PFSK-1 (cell line): ENCODE measurements at regions not wholly inside any gene's neighbourhood (a gene's known extent, or its start where the extent isn't known, plus 50 kb on each side); places are given as distances from the start of the nearest gene placed in this dataset.

Experiments
- FOXP2 ChIP-seq: optimal IDR thresholded peaks from 2 replicates; pipeline ENCODE3; 2011; ENCODE audit warnings: borderline replicate concordance, control low read depth, inconsistent platforms; ENCODE audit not compliant: insufficient read depth; ENCODE audit errors: extremely low read length, extremely low read depth
- POLR2AphosphoS5 ChIP-seq: IDR thresholded peaks from 2 replicates; pipeline ENCODE4 v1.6.1; 2012; ENCODE audit warnings: low read depth, mild to moderate bottlenecking, control low read depth, low read length, moderate library complexity
- SIN3A ChIP-seq: IDR thresholded peaks from 2 replicates; pipeline ENCODE4 v1.6.1; 2012; ENCODE audit warnings: mild to moderate bottlenecking, low read length, moderate library complexity, borderline replicate concordance; ENCODE audit not compliant: insufficient read depth
- TAF1 ChIP-seq: IDR thresholded peaks from 2 replicates; pipeline ENCODE4 v1.6.1; 2012; ENCODE audit warnings: low read length, control low read depth, borderline replicate concordance; ENCODE audit not compliant: insufficient read depth
- TF ChIP-seq, protein P1 (sequence below), 2 experiments: IDR thresholded peaks; 2 replicates each; pipeline versions ENCODE4 v1.6.1 to v1.8.0; 2011 to 2012; ENCODE audit warnings: low read depth in 2 of 2, low read length in 2 of 2, control low read depth in 1 of 2, inconsistent platforms in 1 of 2, mild to moderate bottlenecking in 1 of 2, moderate library complexity in 1 of 2; ENCODE audit not compliant: insufficient read depth in 1 of 2

DNA sequence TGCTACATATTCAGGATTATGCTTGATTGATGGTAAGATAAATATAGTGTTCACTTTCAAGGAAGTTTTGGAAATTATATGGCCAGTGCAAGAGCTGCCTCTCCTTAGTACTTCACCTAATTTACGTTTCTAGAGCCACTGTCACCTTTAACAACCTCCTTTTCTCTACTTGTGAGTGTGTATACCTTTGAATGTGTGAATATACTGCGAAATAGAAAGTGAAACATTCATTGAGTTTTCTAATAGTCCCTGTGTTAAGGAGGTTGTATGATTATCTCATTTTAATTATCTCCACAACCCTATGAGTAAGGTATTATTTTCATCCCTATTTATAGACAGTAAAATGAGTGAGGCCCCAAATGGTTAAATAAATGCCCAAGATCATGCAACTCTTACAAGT lies 1050.5 kb downstream of the XPNPEP1 start:
- no peak for TF ChIP-seq TAF1
- TF ChIP-seq, protein P1, sequence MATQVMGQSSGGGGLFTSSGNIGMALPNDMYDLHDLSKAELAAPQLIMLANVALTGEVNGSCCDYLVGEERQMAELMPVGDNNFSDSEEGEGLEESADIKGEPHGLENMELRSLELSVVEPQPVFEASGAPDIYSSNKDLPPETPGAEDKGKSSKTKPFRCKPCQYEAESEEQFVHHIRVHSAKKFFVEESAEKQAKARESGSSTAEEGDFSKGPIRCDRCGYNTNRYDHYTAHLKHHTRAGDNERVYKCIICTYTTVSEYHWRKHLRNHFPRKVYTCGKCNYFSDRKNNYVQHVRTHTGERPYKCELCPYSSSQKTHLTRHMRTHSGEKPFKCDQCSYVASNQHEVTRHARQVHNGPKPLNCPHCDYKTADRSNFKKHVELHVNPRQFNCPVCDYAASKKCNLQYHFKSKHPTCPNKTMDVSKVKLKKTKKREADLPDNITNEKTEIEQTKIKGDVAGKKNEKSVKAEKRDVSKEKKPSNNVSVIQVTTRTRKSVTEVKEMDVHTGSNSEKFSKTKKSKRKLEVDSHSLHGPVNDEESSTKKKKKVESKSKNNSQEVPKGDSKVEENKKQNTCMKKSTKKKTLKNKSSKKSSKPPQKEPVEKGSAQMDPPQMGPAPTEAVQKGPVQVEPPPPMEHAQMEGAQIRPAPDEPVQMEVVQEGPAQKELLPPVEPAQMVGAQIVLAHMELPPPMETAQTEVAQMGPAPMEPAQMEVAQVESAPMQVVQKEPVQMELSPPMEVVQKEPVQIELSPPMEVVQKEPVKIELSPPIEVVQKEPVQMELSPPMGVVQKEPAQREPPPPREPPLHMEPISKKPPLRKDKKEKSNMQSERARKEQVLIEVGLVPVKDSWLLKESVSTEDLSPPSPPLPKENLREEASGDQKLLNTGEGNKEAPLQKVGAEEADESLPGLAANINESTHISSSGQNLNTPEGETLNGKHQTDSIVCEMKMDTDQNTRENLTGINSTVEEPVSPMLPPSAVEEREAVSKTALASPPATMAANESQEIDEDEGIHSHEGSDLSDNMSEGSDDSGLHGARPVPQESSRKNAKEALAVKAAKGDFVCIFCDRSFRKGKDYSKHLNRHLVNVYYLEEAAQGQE (IDR thresholded peaks at IDR 0.05; ENCODE audit: insufficient read depth in 1 of 2, low read depth in 2 of 2, low read length in 2 of 2): no peak
- no peak for TF ChIP-seq POLR2AphosphoS5
- TF ChIP-seq FOXP2: no peak
- TF ChIP-seq SIN3A: no peak

GRCh38 chr10:108868881-108869280 lies 1054.4 kb downstream of the XPNPEP1 start:
- TF ChIP-seq TAF1 (no peak), POLR2AphosphoS5 (no peak), SIN3A (no peak), FOXP2 (no peak)
- TF ChIP-seq, protein P1 (IDR thresholded peaks at IDR 0.05; ENCODE audit: insufficient read depth in 1 of 2, low read depth in 2 of 2, low read length in 2 of 2): no peak

DNA sequence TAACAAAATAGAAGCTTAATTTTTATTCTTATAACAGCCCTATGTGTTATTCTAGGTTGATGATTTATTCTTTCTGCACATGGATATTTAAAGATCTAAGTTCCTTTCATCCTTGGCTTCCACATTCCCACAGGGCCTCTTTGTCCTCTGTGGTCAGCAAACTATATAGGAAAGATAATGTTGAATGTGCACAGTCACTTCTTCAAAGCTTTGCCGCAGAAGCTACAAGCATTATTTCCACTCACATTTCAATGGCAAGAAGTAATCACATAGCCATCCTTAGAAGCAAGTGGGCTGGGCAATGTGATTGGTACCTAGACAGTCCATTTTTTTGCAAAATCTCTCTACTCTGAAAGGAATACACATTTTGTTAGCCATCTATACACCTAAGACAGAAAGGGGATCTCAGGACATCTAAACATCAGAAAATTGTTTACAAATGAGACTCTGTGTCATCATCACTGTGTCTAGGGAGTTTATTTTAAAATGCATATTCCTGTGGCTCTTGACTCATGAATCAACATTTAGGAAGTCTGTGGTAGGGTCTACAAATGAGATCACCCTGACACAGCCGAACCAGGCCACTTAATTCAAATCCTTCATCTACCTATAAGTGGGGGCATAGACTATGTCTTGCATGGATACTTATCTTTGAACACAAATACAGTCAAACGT lies 1060.5 kb downstream of the XPNPEP1 start:
- TF ChIP-seq TAF1 (no peak), FOXP2 (no peak), SIN3A (no peak), POLR2AphosphoS5 (no peak)
- TF ChIP-seq, protein P1 (IDR thresholded peaks at IDR 0.05; ENCODE audit: insufficient read depth in 1 of 2, low read depth in 2 of 2, low read length in 2 of 2): no peak

DNA sequence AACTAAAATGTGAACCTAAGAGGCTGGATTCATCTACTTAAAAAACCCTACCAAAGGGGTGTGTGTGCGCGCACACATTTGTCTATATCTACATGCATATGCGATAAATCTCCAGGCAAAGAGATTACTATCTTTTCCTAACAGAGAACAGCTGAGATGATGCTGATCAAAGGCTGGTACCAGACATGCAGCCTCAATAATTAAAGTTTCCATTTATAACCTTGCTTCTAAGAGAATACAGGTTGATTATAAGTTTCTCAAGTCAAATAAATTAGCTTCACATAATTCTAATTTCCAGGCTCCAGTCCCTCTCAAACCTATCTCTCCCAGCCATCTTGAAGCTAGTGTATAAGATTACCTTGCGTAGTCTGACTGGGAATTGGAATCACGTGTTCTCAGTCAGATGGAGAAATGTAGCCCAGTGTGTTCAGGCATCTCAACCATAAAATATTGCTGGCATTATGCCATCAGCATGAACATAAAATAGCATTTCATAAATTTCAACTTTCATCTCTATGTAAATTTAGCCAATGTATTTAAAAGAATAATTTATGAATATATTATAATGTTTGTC lies 1062.0 kb downstream of the XPNPEP1 start:
- no peak for TF ChIP-seq POLR2AphosphoS5
- TF ChIP-seq, protein P1 (IDR thresholded peaks at IDR 0.05; ENCODE audit: insufficient read depth in 1 of 2, low read depth in 2 of 2, low read length in 2 of 2): no peak
- TF ChIP-seq TAF1: no peak
- TF ChIP-seq FOXP2: no peak
- TF ChIP-seq SIN3A: no peak

- TF ChIP-seq TAF1: no peak
- TF ChIP-seq, protein P1 (IDR thresholded peaks at IDR 0.05; ENCODE audit: insufficient read depth in 1 of 2, low read depth in 2 of 2, low read length in 2 of 2): no peak
- TF ChIP-seq POLR2AphosphoS5: no peak
- no peak for TF ChIP-seq FOXP2
- TF ChIP-seq SIN3A: no peak
These were observed 1071.1 kb downstream of the XPNPEP1 start for GRCh38 chr10:108852211-108852610.
